ENCODE measurements at regions not wholly inside any gene's neighbourhood (a gene's known extent, or its start where the extent isn't known, plus 50 kb on each side); places are given as distances from the start of the nearest gene placed in this dataset.
A peak's percentile ranks its signal among the peaks of the same experiment; 100 is the strongest.
"Not testable (repeated sequence)": the region's sequence is repeated elsewhere in the genome, so short reads cannot be mapped to it uniquely, and the experiment has no call there.

DNA sequence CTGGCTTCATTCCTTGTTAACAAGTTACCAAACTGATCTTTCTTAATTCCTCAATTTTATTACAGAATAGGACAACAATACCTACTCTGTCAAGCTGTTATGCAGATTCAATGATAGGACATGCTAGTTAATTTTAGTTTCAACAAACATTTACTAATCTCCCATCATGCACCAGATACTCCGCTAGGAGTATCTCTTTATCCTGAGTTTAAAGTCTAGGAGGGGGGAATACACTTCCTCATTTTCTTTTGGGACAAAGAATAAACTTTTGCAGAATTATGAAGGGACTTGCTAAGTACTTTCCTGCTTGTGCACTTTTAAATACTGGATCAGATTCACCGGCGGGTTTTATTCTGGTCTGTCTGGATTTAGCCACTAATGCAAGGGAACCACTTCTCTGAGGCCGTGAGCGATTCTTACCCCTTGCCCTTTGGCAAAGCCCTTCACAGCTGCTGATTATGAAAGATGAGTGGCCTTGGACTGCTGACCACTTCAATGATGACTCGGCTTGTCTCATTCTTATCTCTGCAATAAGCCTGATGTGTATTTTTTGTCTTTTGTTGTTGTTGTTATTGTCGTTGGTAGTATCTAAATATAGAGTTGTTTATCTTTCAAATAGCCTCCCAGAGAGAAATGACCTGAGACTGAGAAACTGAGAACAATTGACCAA, 73.9 kb downstream of the RMI1 start:
- DNase-seq: no peak

DNA sequence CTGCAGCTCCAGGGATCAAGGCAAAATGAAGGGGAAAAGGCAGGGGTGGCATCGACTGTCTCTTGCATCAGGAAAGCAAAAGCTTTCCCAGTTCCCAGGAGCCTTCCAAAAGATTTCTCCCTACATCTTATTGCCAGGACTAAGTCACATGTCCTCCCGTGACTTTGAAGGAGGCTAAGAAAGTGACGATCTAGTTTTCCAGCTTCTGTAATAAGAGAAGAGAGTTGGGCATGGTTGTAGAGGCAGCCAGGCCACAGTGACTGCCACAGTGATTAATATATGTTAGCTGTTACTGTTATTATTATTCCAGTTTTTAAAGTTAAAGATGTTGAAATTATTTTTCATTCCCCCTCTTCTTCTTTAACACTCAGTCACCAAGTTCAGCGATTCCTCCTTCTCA, 77.1 kb downstream of the RMI1 start:
- no peak for DNase-seq

DNA sequence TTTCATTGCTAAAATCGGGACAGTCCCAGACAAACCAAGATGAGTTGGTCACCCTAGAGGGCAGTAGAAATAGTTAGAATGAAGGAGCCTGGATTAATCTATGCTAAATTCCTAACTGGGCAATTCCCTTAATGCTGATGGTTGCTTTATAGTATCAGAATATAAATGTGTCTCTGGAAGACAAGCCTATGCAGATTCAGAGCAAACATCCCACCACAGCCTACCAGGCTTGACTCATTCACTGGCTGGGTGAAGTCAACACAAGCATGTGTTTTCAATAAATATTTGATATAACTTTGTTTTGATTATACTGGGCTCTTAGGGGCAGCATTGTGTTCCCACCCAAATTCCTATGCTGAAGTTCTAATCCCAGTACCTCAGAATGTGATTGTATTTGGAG, 79.3 kb downstream of the RMI1 start:
- no peak for DNase-seq

DNA sequence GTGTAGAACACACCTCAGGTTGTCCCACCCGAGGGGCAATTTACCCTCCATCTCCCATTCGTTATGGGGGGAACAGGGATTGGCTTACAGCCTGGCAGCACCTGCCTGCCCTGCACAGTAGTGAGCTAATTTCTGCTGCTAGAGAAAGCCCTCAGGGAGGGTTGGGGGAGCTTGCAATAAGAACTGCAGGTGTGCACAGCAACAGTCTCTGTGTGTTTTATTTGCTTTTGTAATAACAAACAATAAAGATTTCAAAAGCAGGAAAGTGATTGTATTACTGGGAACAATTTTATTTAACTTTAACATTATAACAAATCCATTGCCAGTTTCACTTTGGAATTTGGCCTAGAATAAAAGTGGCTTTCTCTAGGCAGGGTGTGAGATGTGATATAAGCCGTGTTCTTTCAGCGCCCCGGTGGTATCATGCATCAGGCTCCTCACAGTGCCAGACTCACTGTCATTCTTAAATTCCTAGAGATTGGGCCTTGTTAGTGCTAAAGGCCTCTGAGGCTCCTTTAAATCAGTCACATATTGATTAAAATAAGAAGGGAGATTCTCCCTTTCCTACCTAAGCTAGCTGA, 81.1 kb downstream of the RMI1 start:
- DNase-seq: no peak

DNA sequence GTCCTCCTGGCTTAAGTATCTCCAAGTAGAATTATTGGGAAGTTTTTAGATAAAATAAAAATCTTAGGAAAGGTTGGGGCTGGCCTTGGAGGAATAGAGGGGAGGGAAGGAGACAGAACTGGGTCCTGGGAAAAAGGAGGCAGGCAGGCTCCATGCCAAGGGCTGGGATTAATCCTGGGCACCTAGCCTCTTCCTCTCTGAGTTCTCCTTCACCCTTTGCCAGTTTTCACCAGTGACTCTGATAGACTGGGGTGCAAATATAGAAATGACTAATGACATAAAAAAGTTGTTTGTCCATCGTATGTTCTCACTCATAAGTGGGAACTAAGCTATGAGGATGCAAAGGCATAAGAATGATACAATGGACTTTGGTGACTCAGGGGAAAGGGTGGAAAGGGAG, 81.9 kb downstream of the RMI1 start:
- DNase-seq: no peak

DNA sequence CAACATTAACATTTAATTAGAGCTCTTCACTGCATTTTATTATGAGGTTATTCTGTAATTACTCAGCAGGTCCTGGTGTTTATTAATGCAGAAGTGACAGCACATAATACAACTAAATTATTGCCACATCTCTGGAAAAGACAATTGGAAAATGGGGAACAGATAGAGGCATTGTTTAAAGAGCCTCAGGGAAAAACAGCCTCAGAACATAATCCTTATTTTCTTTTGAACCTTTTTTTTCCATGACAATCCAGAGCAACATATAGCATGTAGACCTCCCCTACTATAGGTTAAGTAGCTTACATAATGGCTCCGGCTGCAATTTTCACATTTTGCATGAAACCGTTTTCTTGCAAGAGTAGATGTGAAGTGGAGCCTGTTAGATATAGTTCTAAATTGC, 87.2 kb downstream of the RMI1 start:
- no peak for DNase-seq

DNA sequence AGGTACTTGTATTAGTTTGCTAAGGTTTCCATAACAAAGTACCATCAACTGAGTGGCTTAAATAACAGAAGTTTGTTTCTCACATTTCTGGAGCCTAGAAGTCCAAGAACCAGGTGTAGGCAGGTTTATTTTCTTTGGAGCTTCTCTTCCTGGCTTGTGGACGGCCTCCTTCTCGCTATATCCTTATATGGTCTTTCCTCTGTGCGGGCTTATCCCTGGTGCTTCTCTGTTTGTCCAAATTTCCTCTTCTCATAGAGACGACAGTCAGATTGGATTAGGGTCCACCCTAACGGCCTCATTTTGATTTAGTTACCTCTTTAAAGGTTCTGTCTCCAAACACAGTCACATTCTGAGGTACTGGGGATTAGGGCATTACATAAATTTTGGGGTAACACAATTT, 88.3 kb downstream of the RMI1 start:
- no peak for DNase-seq

DNA sequence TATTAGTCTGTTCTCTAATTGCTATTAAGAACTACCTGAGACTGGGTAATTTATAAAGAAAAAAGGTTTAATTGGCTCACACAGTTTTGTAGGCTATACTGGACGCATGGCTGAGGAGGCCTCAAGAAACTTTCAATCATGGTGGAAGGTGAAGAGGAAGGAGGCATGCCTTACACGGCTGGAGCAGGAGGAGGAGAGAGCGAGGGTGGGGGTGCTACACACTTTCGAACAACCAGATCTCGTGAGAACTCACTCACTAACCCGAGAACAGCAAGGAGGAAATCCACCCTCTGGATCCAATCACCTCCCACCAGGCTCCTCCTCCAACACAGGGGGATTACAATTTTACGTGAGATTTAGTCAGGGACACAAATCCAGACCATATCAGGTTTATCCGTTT, 90.0 kb downstream of the RMI1 start:
- no peak for DNase-seq

DNA sequence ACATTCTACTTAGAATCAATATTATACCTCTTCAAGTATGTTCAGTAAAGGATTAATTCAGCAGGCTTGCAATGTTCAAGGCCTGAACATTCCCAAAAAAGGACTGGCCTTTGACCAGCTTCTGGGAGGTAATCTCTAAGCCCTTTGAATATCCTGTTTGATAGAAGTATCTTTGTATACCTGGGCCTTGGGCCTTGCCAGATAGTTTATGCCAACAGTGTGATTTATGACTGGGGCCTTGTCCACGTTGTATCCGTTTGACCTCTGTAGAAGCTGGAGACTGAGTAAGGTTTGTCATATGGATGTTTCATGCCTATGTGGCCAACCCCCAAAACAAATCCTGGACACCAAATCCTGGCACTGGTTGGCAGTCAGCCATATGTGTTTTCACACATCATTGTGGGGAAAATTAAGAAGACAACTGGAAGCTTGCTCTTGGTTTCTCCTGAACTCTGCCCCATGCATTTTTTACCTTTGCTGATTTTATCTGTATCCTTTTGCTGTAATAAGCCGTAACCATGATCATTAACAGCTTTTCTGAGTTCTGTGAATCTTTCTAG, 92.1 kb downstream of the RMI1 start:
- DNase-seq: no peak

DNA sequence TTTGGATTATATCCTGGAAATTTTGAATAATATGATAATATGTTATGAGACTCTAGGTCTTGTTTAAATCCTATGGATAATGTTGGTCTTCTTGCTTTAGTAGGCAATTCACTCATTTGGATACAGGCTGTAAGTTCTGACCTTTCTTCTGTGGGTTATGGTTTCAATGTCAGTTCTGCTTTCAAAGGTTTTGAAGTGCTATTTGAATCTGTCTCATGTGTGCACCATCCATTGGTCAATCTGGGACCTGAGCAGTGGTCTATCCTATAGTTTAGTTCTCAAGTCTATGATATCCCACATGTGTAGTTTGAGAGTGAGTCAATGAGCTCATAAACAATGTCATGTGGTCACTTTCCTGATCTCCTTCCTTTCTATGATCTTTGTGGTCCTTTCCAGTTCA, 94.4 kb downstream of the RMI1 start:
- no peak for DNase-seq

DNA sequence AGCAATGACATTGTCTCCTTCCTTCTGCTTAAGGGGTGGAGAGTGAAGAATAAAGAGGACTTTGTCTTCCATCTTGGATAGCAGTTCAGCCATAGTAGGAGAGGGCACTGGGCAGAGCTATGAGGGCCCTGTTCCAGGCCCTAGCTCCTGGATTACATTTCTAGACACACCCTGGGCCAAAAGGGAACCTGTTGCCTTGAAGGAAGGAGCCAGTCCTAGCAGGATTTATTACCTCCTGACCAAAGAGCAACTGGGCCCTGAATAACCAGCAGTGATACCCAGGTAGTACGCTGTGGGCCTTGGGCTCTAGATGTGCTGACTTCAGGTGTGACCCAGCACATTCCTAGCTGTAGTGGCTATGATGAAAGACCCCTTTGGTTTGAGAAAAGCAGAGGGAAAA, 95.8 kb downstream of the RMI1 start:
- no peak for DNase-seq

DNA sequence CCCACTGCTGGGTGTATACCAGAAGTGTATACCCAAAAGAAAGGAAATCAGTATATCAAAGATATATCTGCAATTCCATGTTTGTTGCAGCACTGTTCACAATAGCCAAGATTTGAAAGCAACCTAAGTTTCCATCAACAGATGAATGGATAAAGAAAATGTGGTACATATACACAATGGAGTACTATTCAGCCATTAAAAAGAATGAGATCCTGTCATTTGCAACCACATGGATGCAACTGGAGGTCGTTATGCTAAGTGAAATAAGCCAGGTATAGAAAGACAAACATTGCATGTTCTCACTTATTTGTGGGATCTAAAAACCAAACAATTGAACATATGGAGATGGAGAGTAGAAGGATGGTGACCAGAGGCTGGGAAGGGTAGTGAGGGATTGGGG, 97.2 kb downstream of the RMI1 start:
- not testable (repeated sequence) for DNase-seq

DNA sequence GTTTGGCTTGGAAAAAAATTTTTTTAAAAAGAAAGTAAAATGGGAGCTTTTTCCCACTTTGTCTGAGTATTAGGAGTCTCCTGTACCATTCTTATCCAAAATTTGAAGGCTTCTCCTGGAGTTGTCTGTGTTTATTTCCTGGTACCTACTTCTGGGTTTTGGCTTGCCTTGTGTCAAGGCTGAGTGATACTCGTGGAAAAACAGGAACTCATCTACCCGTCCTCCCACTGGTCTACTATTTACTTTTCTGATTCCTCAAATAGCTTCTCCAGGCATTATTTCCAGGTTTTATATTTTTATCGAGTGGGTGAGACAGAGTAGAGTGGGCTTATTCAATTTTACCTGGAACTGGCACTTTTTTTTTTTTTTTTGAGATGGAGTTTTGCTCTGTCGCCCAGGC, 99.4 kb downstream of the RMI1 start:
- DNase-seq: no peak

DNA sequence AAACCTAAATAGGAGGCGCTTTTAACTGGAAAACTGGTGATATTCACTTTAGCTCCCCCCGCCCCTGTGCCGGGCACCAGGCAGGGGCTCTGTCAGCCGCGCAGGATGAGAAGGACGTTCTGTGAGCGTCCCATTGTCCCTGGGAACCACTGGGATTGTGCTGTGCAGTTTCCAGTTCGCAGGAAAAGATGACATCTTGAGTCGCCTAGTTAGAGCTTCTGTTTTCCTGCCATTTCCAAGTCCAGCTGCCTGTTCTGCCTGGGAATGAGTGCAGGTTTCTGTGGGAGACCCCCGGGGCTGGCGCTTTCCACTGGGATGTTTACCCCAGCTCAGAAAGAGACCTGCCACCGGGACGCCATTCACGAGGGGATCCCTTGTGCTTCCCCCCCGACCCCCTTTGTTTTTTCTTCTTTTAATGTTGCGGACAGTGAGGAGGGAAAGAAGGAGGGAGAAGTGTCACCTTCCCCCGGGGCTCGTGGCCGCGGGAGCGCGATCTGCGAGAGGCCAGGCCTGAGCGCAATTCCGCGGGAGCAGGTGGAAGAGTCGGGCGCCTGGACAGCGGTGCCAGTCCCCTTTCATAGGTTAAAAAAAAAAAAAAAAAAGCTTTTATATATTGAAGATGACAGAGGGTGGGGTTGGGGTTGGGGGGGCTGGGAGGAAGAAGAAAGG, 121.5 kb downstream of the RMI1 start:
- peak in 2 of 14 donors; percentile 2 to 21 for DNase-seq

DNA sequence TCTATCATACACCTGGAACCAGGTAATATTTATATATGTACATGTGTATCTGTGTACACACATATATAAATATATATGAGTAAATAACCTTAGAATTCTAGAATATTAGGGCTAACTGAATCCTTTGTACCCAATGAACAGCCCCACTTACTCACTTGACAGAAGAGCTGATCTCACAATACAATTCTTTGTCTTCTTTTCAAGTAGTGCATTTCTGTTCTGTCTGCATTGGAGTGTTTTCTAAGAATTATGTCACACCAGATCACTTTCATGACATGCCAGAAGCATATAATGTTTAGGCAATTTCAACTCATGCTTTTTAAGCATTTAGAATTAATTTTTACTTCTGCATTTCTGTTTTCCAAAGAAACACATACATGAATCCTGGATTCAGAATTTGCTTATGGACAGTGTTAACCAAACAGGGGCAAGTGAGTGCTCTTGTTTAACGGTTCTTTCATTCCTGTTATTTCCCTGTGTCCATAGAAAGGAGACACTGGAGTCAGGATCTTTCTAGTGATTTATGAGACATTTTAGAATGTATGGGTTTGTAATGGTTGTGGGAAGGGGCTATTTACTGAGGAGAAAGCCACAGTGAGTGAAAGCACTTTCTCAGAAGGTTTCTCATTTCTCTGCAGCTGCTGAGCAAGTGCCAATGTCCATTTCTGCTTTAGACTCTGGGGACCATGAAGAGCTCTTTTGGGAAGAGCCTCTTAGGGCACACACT, 123.2 kb downstream of the RMI1 start:
- DNase-seq: no peak

DNA sequence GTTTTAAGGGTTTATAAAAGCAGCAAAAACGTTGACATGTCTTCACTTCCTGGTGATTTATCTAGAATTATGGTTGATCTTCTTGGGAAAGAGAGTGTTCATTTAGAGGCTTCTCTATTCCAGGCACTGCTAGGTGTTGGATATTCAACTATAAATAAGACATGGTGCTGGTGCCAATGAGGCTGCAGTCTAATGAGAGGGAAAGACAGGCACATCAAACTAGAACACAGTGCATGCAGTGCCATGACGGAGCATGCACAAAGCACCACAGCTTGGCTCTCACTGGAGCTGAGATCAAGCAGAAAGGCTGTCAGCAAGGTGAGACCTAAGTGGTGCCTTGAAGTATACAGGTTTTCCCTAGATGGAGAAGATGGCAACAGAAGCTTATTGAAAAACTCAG, 126.5 kb downstream of the RMI1 start:
- DNase-seq: no peak

DNA sequence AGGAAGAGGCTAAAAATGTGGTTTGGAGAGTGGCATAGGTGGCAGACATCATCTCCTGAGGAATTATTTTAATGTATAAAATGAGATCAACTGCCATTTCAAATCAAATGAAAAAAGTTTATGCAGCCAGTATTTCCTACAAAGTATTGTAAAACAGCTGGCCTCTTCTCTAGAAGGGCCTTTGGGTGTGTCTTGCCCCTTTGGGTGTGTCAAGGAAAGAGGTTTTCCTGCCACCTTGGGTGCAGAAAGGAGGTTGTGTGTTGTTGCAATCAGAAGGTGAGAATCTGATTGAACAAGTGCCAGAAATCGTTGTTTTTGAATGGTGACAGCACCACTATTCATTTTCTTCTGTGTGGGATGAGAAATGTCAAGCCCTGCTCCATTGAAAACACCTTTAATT, 127.4 kb downstream of the RMI1 start:
- DNase-seq: no peak

DNA sequence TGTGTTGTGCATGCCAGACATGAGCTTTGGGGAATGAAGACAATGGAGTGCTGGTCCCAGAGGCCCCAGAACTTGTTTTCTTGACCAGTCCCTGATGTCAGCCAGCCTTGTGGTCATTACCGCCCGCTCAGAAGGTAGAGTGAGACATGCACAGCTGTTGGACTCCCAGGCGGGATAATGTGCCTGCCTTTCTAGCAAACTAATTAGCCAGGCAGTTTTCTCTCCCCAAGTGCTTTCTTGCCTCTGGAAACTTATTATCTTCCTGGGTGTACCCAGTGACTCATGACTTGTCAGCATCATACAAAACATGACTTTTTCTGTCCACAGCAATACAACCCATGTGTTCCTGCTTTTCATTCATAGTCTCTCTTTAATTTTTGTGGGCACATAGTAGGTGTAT, 131.1 kb downstream of the RMI1 start:
- DNase-seq: no peak

DNA sequence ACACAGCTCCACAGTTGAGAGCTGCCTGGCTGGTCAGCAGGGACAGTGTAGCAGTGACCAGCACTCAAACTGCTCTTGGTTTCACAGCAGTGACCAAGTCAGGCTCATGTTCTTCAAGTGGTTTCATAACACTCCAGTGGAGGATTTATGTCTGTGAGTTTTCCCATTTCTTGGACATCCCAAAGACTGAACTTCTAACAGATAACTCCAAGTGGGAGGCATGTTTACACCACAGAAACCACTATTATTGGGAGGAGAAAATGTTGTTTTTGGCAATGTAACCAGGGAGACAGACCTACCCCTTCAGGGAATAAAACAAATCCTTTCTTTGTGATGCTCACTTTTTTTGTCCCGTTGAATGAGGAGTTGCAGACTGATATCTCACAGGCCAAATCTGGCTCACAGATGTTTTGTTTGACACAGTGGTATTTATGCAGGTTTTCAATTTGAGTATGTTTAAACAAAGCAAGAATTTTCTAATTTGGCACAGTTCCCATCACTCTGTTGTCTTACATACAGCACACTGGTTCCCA, 141.5 kb downstream of the RMI1 start:
- no peak for DNase-seq

DNA sequence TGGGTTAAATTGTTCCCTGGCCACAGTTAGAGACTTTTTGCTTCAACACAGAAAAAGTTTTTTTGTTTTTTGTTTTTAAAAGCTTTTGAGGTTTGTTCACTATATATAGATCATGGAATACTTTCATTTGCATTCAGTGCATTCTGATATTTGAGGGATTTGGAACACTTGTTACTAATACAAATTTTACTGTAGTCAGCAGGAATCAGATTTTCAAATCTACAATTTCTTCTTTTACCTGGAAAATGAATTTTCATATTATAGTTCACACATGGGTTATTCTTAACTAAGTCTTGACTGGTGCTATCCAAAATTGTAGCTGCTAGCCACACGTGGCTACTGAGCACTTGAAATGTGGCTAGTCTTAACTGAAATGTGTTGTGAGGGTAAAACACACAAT, 142.0 kb downstream of the RMI1 start:
- no peak for DNase-seq

DNA sequence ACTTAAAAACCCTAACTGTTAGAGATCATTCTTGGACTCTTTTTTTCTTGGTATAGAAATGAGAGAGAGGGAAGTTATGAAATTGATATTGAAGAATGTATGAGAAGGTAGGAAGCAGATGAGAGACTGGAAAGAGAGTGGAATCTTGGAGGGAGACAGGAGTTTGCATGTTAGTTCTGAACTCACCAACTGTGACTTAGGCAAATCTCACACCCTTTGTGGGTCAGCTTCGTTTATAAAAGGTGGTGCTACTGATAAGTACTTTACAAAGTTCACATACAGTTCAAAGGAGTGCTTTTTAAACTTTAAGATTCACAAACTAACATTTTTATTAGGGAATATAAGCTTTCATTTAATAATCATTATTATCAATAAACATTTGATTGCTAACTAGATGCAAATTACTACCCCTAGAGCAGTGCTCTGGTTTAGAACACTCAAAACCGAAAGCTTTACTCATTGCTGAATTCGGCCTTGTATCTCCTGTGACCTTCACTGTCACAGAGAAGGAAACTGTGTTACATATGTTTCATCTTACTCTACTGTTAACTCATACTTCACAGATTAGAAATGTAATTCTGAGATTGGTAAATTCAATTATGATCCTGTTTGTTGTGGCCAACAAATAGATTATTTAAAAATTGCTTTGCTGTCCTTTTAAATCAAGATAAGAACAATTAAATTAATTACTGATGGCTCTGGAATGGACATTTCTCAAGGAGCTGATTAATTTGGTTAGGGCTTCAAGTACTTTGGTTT, 143.2 kb downstream of the RMI1 start:
- no peak for DNase-seq

DNA sequence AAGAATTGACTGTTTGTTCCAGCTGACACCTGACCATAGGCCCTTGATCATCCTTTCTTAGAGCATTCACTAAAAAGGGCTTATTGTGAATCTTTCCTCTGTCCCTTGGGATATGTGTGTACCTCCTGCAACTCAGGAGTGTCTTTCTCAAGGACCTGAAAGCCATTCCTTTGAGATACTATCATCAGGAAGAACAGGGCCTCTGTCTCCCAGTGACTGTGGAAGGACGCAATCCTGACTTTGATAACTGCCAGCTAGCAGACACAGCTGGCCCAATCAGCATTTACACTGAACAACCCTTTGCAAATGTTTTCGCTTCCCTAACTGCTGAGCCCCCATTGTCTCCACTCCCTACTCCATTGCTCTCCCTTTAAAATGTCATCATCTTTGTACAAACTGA, 144.4 kb downstream of the RMI1 start:
- DNase-seq: no peak

All from C1 segment of cervical spinal cord (tissue), 14 donors.